ENCODE measurements at regions not wholly inside any gene's neighbourhood (a gene's known extent, or its start where the extent isn't known, plus 50 kb on each side); places are given as distances from the start of the nearest gene placed in this dataset.

DNA sequence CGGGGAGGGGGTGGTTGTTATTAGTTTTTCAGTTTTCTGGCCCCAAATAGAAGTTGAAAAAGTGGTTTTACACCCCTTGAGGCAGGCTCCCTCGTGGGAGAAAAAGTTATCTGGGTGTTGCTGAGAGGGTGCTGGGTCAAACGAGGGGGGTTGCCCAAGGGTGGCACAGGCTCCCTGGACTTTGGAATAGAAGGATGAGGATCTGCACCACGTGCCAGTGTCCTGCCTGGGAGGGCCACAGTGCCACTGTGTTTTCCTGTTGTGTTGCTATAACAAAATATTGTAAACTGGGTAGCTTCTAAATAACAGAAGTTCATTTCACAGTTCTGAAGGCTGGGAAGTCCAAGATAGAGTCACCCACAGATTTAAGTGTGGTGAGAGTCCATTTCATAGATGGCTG lies 181.9 kb downstream of the CXCL12 start:
- H3K79me2 ChIP-seq (ENCODE audit: insufficient read depth, low read length): no peaks in the 10 kb centered on the region
- no peak overlapping the region for H2AFZ ChIP-seq (ENCODE audit: low read length)
- no peaks in the 10 kb centered on the region for H3K27me3 ChIP-seq (ENCODE audit: insufficient read depth, low read length, poor library complexity, severe bottlenecking)
- no peaks in the 10 kb centered on the region for H4K20me1 ChIP-seq (ENCODE audit: insufficient read depth, low read length, poor library complexity, severe bottlenecking)
- no peaks in the 10 kb centered on the region for H3F3A ChIP-seq (ENCODE audit: low read depth)
- no peak for TF ChIP-seq CTCF (conservative IDR thresholded peaks at IDR 0.05; ENCODE audit: low read length)
- TF ChIP-seq EZH2phosphoT487 (IDR thresholded peaks at IDR 0.05; ENCODE audit: borderline replicate concordance): no peak
- no peak overlapping the region for H3K9ac ChIP-seq (ENCODE audit: low read depth, low read length, poor library complexity, severe bottlenecking)
- no peaks in the 10 kb centered on the region for H3K36me3 ChIP-seq (ENCODE audit: insufficient read depth, low read length)
- no peak overlapping the region for H3K4me2 ChIP-seq (ENCODE audit: low read depth, low read length, poor library complexity, severe bottlenecking)
- no peaks in the 10 kb centered on the region for H3K4me1 ChIP-seq (ENCODE audit: insufficient read depth, low read length, poor library complexity, severe bottlenecking)
- 0 out of 2 replicates have a peak, but pooled peaks cover 4% of the 10 kb centered on the region for H3K9me3 ChIP-seq (ENCODE audit: insufficient read depth, low read depth, low read length)
- no peaks in the 10 kb centered on the region for H3K9me2 ChIP-seq (replicated peaks; ENCODE audit: low read depth, low read length)
- H3K4me3 ChIP-seq (ENCODE audit: low read length, poor library complexity, severe bottlenecking): no peak overlapping the region

DNA sequence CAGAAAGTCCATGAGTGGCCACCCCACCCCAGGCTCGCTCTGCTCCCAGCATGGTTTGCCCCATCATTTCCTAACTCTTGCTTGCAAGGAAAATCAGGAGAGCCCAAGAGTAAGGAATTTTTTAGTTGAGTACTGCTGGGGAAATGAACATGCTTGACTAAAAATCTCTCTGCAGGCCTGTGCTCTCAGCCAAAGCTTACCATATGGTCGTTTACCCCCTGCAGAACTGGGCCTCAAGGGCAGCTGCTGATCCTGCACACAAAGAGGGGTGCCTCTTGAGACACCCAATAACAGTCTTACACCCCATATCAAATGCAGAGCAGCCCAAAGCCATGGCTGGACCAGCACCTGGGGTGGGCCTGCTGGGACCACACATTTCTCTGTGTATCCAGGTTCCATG lies 183.2 kb downstream of the CXCL12 start:
- Histone ChIP-seq H3K4me3 (ENCODE audit: low read length, poor library complexity, severe bottlenecking) (no peak overlapping the region), H3K36me3 (ENCODE audit: insufficient read depth, low read length) (no peaks in the 10 kb centered on the region), H3K9me2 (replicated peaks; ENCODE audit: low read depth, low read length) (no peaks in the 10 kb centered on the region), H2AFZ (ENCODE audit: low read length) (no peak overlapping the region), H3K4me2 (ENCODE audit: low read depth, low read length, poor library complexity, severe bottlenecking) (no peak overlapping the region), H3K9ac (ENCODE audit: low read depth, low read length, poor library complexity, severe bottlenecking) (no peak overlapping the region), H3K9me3 (ENCODE audit: insufficient read depth, low read depth, low read length) (peaks cover 4% of the 10 kb centered on the region; the same call in 1 of the 2 replicates), H3F3A (ENCODE audit: low read depth) (no peaks in the 10 kb centered on the region), H3K27me3 (ENCODE audit: insufficient read depth, low read length, poor library complexity, severe bottlenecking) (no peaks in the 10 kb centered on the region), H3K4me1 (ENCODE audit: insufficient read depth, low read length, poor library complexity, severe bottlenecking) (no peaks in the 10 kb centered on the region), H4K20me1 (ENCODE audit: insufficient read depth, low read length, poor library complexity, severe bottlenecking) (no peaks in the 10 kb centered on the region), H3K79me2 (ENCODE audit: insufficient read depth, low read length) (no peaks in the 10 kb centered on the region)
- no peak for TF ChIP-seq EZH2phosphoT487 (IDR thresholded peaks at IDR 0.05; ENCODE audit: borderline replicate concordance)
- no peak for TF ChIP-seq CTCF (conservative IDR thresholded peaks at IDR 0.05; ENCODE audit: low read length)

- Histone ChIP-seq H3K9ac (ENCODE audit: low read depth, low read length, poor library complexity, severe bottlenecking) (no peak overlapping the region), H3K36me3 (ENCODE audit: insufficient read depth, low read length) (no peaks in the 10 kb centered on the region), H4K20me1 (ENCODE audit: insufficient read depth, low read length, poor library complexity, severe bottlenecking) (no peaks in the 10 kb centered on the region), H2AFZ (ENCODE audit: low read length) (no peak overlapping the region), H3K79me2 (ENCODE audit: insufficient read depth, low read length) (no peaks in the 10 kb centered on the region), H3K27me3 (ENCODE audit: insufficient read depth, low read length, poor library complexity, severe bottlenecking) (no peaks in the 10 kb centered on the region), H3K9me3 (ENCODE audit: insufficient read depth, low read depth, low read length) (peaks cover 4% of the 10 kb centered on the region; the same call in 1 of the 2 replicates), H3K4me1 (ENCODE audit: insufficient read depth, low read length, poor library complexity, severe bottlenecking) (no peaks in the 10 kb centered on the region), H3K9me2 (replicated peaks; ENCODE audit: low read depth, low read length) (no peaks in the 10 kb centered on the region), H3K4me3 (ENCODE audit: low read length, poor library complexity, severe bottlenecking) (no peak overlapping the region), H3F3A (ENCODE audit: low read depth) (no peaks in the 10 kb centered on the region), H3K4me2 (ENCODE audit: low read depth, low read length, poor library complexity, severe bottlenecking) (no peak overlapping the region)
- no peak for TF ChIP-seq CTCF (conservative IDR thresholded peaks at IDR 0.05; ENCODE audit: low read length)
- no peak for TF ChIP-seq EZH2phosphoT487 (IDR thresholded peaks at IDR 0.05; ENCODE audit: borderline replicate concordance)
Measured at GRCh38 chr10:44201011-44201410, 183.9 kb downstream of the CXCL12 start.
